ENCODE measurements at regions not wholly inside any gene's neighbourhood (a gene's known extent, or its start where the extent isn't known, plus 50 kb on each side); places are given as distances from the start of the nearest gene placed in this dataset.

GRCh38 chr10:108848046-108848445 is 1075.3 kb downstream of the XPNPEP1 start:
- no peak overlapping the region for H3K4me3 Mint-ChIP-seq
- CTCF ChIA-PET, result interaction anchor here (0.6 kb wide), 1 partner anchor 253 kb away, joined by 3 read pairs; no protein-coding TSS in a partner anchor
- peaks cover 1% of the 10 kb centered on the region for H3K9me3 Mint-ChIP-seq

GRCh38 chr10:108840944-108841343 is 1082.4 kb downstream of the XPNPEP1 start:
- CTCF ChIA-PET, result no interaction called here
- no peak for DNase-seq
- Mint-ChIP-seq H3K4me1 (no peaks in the 10 kb centered on the region), H3K36me3 (no peaks in the 10 kb centered on the region), H3K4me3 (no peak overlapping the region), H3K27me3 (no peaks in the 10 kb centered on the region), H3K9me3 (peaks cover 3% of the 10 kb centered on the region), H3K27ac (no peak overlapping the region)

More at GRCh38 chr10:108848046-108848445, 1075.3 kb downstream of the XPNPEP1 start:
- Mint-ChIP-seq H3K27ac (no peak overlapping the region), H3K27me3 (no peaks in the 10 kb centered on the region), H3K36me3 (no peaks in the 10 kb centered on the region), H3K4me1 (no peaks in the 10 kb centered on the region)
- no peak for DNase-seq

GRCh38 chr10:108836362-108836761 is 1086.9 kb downstream of the XPNPEP1 start:
- Mint-ChIP-seq H3K4me3 (no peak overlapping the region), H3K27ac (no peak overlapping the region), H3K36me3 (no peaks in the 10 kb centered on the region), H3K27me3 (no peaks in the 10 kb centered on the region), H3K9me3 (peaks cover 5% of the 10 kb centered on the region), H3K4me1 (no peaks in the 10 kb centered on the region)
- no peak for DNase-seq
- CTCF ChIA-PET, result no interaction called here

- Mint-ChIP-seq H3K4me1 (no peaks in the 10 kb centered on the region), H3K36me3 (no peaks in the 10 kb centered on the region), H3K27ac (no peak overlapping the region), H3K9me3 (peaks cover 6% of the 10 kb centered on the region), H3K4me3 (no peak overlapping the region), H3K27me3 (no peaks in the 10 kb centered on the region)
- DNase-seq, result no peak
- CTCF ChIA-PET, result interaction anchor here (0.6 kb wide), 1 partner anchor 42 kb away, joined by 3 read pairs; no protein-coding TSS in a partner anchor
Measured at GRCh38 chr10:108822026-108822425, 1101.3 kb downstream of the XPNPEP1 start.

- Mint-ChIP-seq H3K4me3 (no peak overlapping the region), H3K27ac (no peak overlapping the region), H3K4me1 (no peaks in the 10 kb centered on the region), H3K27me3 (no peaks in the 10 kb centered on the region), H3K36me3 (no peaks in the 10 kb centered on the region), H3K9me3 (peaks cover 2% of the 10 kb centered on the region)
- CTCF ChIA-PET, result no interaction called here
- no peak for DNase-seq
Measured at GRCh38 chr10:108819302-108819701, 1104.0 kb downstream of the XPNPEP1 start.

- H3K36me3 Mint-ChIP-seq, result no peaks in the 10 kb centered on the region
- H3K9me3 Mint-ChIP-seq, result peaks cover 5% of the 10 kb centered on the region
- H3K4me3 Mint-ChIP-seq, result no peak overlapping the region
- no peaks in the 10 kb centered on the region for H3K27me3 Mint-ChIP-seq
- CTCF ChIA-PET, result no interaction called here
- H3K27ac Mint-ChIP-seq, result no peak overlapping the region
- H3K4me1 Mint-ChIP-seq, result no peaks in the 10 kb centered on the region
- no peak for DNase-seq
Measured at GRCh38 chr10:108817584-108817983, 1105.7 kb downstream of the XPNPEP1 start.

GRCh38 chr10:108817135-108817534 is 1106.2 kb downstream of the XPNPEP1 start:
- CTCF ChIA-PET, result no interaction called here
- no peaks in the 10 kb centered on the region for H3K4me1 Mint-ChIP-seq
- peaks cover 7% of the 10 kb centered on the region for H3K9me3 Mint-ChIP-seq
- no peak for DNase-seq
- H3K36me3 Mint-ChIP-seq, result no peaks in the 10 kb centered on the region
- H3K27ac Mint-ChIP-seq, result no peak overlapping the region
- no peaks in the 10 kb centered on the region for H3K27me3 Mint-ChIP-seq
- H3K4me3 Mint-ChIP-seq, result no peak overlapping the region

- H3K9me3 Mint-ChIP-seq, result peaks cover 10% of the 10 kb centered on the region
- H3K36me3 Mint-ChIP-seq, result no peaks in the 10 kb centered on the region
- DNase-seq, result no peak
- H3K27me3 Mint-ChIP-seq, result no peaks in the 10 kb centered on the region
- H3K27ac Mint-ChIP-seq, result no peak overlapping the region
- H3K4me1 Mint-ChIP-seq, result no peaks in the 10 kb centered on the region
- CTCF ChIA-PET, result no interaction called here
- no peak overlapping the region for H3K4me3 Mint-ChIP-seq
Measured at GRCh38 chr10:108812906-108813305, 1110.4 kb downstream of the XPNPEP1 start.

- Mint-ChIP-seq H3K27me3 (no peaks in the 10 kb centered on the region), H3K27ac (no peak overlapping the region), H3K9me3 (peaks cover 10% of the 10 kb centered on the region), H3K4me1 (no peaks in the 10 kb centered on the region), H3K4me3 (no peak overlapping the region), H3K36me3 (no peaks in the 10 kb centered on the region)
- DNase-seq, result no peak
- CTCF ChIA-PET, result no interaction called here
Measured at GRCh38 chr10:108812296-108812695, 1111.0 kb downstream of the XPNPEP1 start.

GRCh38 chr10:108808228-108808627 is 1115.1 kb downstream of the XPNPEP1 start:
- Mint-ChIP-seq H3K4me1 (no peaks in the 10 kb centered on the region), H3K4me3 (no peak overlapping the region), H3K27me3 (no peaks in the 10 kb centered on the region), H3K36me3 (no peaks in the 10 kb centered on the region), H3K9me3 (peaks cover 13% of the 10 kb centered on the region), H3K27ac (no peak overlapping the region)
- DNase-seq, result no peak
- CTCF ChIA-PET, result no interaction called here

GRCh38 chr10:108801775-108802517 is 1121.4 kb downstream of the XPNPEP1 start:
- H3K9me3 Mint-ChIP-seq, result peaks cover 4% of the 10 kb centered on the region
- H3K36me3 Mint-ChIP-seq, result no peaks in the 10 kb centered on the region
- CTCF ChIA-PET, result no interaction called here
- H3K27ac Mint-ChIP-seq, result no peak overlapping the region
- no peak for DNase-seq
- no peaks in the 10 kb centered on the region for H3K4me1 Mint-ChIP-seq
- H3K27me3 Mint-ChIP-seq, result no peaks in the 10 kb centered on the region
- H3K4me3 Mint-ChIP-seq, result no peak overlapping the region

- Mint-ChIP-seq H3K9me3 (peaks cover 4% of the 10 kb centered on the region), H3K4me3 (no peak overlapping the region), H3K4me1 (no peaks in the 10 kb centered on the region), H3K27me3 (no peaks in the 10 kb centered on the region), H3K27ac (no peak overlapping the region), H3K36me3 (no peaks in the 10 kb centered on the region)
- no peak for DNase-seq
- CTCF ChIA-PET, result no interaction called here
Measured at GRCh38 chr10:108801220-108801619, 1122.1 kb downstream of the XPNPEP1 start.

- H3K27ac Mint-ChIP-seq, result no peak overlapping the region
- H3K36me3 Mint-ChIP-seq, result no peaks in the 10 kb centered on the region
- CTCF ChIA-PET, result no interaction called here
- no peaks in the 10 kb centered on the region for H3K4me1 Mint-ChIP-seq
- H3K27me3 Mint-ChIP-seq, result no peaks in the 10 kb centered on the region
- H3K4me3 Mint-ChIP-seq, result no peak overlapping the region
- DNase-seq, result no peak
- peaks cover 1% of the 10 kb centered on the region for H3K9me3 Mint-ChIP-seq
Measured at GRCh38 chr10:108797573-108797972, 1125.7 kb downstream of the XPNPEP1 start.

- CTCF ChIA-PET, result no interaction called here
- peaks cover under 1% of the 10 kb centered on the region for H3K9me3 Mint-ChIP-seq
- H3K27ac Mint-ChIP-seq, result no peak overlapping the region
- no peaks in the 10 kb centered on the region for H3K4me1 Mint-ChIP-seq
- H3K27me3 Mint-ChIP-seq, result no peaks in the 10 kb centered on the region
- no peak for DNase-seq
- no peaks in the 10 kb centered on the region for H3K36me3 Mint-ChIP-seq
- no peak overlapping the region for H3K4me3 Mint-ChIP-seq
Measured at GRCh38 chr10:108791794-108792474, 1131.4 kb downstream of the XPNPEP1 start.

GRCh38 chr10:108791030-108791429 is 1132.3 kb downstream of the XPNPEP1 start:
- H3K4me3 Mint-ChIP-seq, result no peak overlapping the region
- H3K27ac Mint-ChIP-seq, result no peak overlapping the region
- H3K4me1 Mint-ChIP-seq, result no peaks in the 10 kb centered on the region
- H3K9me3 Mint-ChIP-seq, result peaks cover 7% of the 10 kb centered on the region
- H3K36me3 Mint-ChIP-seq, result no peaks in the 10 kb centered on the region
- no peak for DNase-seq
- CTCF ChIA-PET, result no interaction called here
- no peaks in the 10 kb centered on the region for H3K27me3 Mint-ChIP-seq
